ENCODE measurements at regions not wholly inside any gene's neighbourhood (a gene's known extent, or its start where the extent isn't known, plus 50 kb on each side); places are given as distances from the start of the nearest gene placed in this dataset.

DNA sequence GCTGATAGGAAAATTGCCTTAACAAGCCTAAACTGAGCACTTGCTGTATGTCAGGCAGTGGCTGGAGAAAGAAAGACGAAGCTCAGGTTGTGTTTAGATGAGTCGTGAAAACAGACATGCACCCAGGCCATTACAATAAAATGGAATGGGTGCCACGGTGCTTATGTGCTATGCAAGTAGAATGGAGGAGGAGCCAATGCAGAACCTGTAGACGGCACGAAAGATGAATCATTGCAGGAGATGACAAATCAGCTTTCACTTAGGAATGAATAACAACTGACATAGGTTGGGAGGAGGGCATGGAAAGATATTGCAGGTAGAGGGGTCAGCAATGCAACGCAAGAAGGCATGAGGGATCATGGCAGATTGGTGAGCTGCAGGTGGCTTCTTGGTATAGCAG is 61.2 kb upstream of the ARHGAP21 start:
- DNase-seq (no peak), ATAC-seq (ENCODE audit: low FRiP score in 2 of 2) (no peak)
- no peak overlapping the region for H3K27ac ChIP-seq
- no peak overlapping the region for H3K4me3 ChIP-seq
- no peaks in the 10 kb centered on the region for H3K9me3 ChIP-seq
- no peaks in the 10 kb centered on the region for H3K4me1 ChIP-seq
- no peaks in the 10 kb centered on the region for H3K27me3 ChIP-seq
- 89 to 90% methylated on average over 6 of the region's 6 CpGs for WGBS, 2 donors
- no peaks in the 10 kb centered on the region for H3K36me3 ChIP-seq
- TF ChIP-seq POLR2AphosphoS5 (IDR thresholded peaks at IDR 0.05), result no peak
- TF ChIP-seq POLR2A (IDR thresholded peaks at IDR 0.05), result no peak
- no peak for TF ChIP-seq EP300 (IDR thresholded peaks at IDR 0.05)
- TF ChIP-seq, protein P1, sequence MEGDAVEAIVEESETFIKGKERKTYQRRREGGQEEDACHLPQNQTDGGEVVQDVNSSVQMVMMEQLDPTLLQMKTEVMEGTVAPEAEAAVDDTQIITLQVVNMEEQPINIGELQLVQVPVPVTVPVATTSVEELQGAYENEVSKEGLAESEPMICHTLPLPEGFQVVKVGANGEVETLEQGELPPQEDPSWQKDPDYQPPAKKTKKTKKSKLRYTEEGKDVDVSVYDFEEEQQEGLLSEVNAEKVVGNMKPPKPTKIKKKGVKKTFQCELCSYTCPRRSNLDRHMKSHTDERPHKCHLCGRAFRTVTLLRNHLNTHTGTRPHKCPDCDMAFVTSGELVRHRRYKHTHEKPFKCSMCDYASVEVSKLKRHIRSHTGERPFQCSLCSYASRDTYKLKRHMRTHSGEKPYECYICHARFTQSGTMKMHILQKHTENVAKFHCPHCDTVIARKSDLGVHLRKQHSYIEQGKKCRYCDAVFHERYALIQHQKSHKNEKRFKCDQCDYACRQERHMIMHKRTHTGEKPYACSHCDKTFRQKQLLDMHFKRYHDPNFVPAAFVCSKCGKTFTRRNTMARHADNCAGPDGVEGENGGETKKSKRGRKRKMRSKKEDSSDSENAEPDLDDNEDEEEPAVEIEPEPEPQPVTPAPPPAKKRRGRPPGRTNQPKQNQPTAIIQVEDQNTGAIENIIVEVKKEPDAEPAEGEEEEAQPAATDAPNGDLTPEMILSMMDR (IDR thresholded peaks at IDR 0.05), result no peak

DNA sequence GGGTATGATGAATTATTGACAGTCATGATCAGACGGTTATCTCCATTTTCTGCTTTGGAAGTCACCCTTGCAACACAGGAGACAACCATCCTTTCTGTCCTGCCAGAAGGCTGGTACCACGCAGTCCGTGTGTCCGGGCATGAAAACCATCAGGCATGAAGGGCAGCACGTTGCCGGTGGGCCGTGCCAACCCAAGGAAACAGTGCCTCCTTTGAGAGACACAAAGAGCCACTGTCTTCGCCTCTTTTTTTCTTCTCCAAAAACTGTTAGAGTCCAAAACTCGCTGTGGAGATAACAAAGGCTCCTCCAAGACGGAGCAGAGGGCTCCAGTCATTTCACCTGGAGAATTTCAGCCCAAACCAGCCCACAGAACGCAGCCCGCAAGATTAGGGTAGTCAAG is 60.4 kb upstream of the ARHGAP21 start:
- Histone ChIP-seq H3K36me3 (no peaks in the 10 kb centered on the region), H3K27ac (no peak overlapping the region), H3K9me3 (no peaks in the 10 kb centered on the region), H3K27me3 (no peaks in the 10 kb centered on the region), H3K4me3 (no peak overlapping the region), H3K4me1 (no peaks in the 10 kb centered on the region)
- TF ChIP-seq POLR2AphosphoS5 (IDR thresholded peaks at IDR 0.05), result no peak
- no peak for TF ChIP-seq EP300 (IDR thresholded peaks at IDR 0.05)
- TF ChIP-seq, protein P1 (IDR thresholded peaks at IDR 0.05), result no peak
- TF ChIP-seq POLR2A (IDR thresholded peaks at IDR 0.05), result no peak
- ATAC-seq (ENCODE audit: low FRiP score in 2 of 2), result no peak
- WGBS, 2 donors, result 91 to 92% methylated on average over 12 of the region's 12 CpGs
- DNase-seq, result no peak

DNA sequence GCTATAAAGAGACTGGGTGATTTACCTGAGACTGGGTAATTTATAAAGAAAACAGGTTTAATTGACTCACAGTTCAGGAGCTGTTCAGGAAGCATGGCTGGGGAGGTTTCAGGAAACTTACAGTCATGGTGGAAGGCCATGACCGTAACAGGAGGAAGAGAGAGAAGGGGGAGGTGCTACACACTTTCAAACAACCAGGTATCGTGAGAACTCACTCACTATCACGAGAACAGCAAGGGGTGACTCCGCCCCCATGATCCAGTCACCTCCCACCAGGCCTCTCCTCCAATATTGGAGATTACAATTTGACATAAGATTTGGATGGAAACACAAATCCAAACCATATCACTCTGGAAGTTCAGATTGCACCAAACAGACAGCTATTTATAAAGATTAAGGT is 59.8 kb upstream of the ARHGAP21 start:
- no peaks in the 10 kb centered on the region for H3K36me3 ChIP-seq
- TF ChIP-seq EP300 (IDR thresholded peaks at IDR 0.05) (no peak), POLR2AphosphoS5 (IDR thresholded peaks at IDR 0.05) (no peak), POLR2A (IDR thresholded peaks at IDR 0.05) (no peak)
- TF ChIP-seq, protein P1 (IDR thresholded peaks at IDR 0.05), result no peak
- DNase-seq, result no peak
- no peaks in the 10 kb centered on the region for H3K27me3 ChIP-seq
- ATAC-seq (ENCODE audit: low FRiP score in 2 of 2), result no peak
- H3K4me3 ChIP-seq, result no peak overlapping the region
- H3K9me3 ChIP-seq, result no peaks in the 10 kb centered on the region
- no peak overlapping the region for H3K27ac ChIP-seq
- H3K4me1 ChIP-seq, result no peaks in the 10 kb centered on the region
- WGBS, 2 donors, result 86 to 90% methylated on average over 4 of the region's 4 CpGs

DNA sequence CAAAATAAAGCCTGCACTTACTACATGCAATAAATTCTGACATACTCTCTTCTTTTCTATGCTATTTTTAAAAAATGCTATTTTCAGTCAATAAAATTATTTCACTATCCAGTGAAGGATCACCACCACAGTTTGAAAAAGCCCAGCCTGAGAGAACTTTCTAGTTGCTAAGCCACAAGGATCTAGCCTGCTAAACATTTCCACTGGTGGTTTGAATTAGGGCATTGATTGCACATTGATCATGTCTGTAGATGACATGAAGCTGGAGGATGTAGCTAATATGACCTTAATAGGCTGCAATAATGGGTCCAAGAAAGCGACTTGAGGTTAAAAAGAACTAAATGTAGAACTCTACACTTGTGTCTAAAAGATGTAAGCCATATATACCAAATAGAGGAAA is 56.0 kb upstream of the ARHGAP21 start:
- DNase-seq, result no peak
- no peaks in the 10 kb centered on the region for H3K27me3 ChIP-seq

DNA sequence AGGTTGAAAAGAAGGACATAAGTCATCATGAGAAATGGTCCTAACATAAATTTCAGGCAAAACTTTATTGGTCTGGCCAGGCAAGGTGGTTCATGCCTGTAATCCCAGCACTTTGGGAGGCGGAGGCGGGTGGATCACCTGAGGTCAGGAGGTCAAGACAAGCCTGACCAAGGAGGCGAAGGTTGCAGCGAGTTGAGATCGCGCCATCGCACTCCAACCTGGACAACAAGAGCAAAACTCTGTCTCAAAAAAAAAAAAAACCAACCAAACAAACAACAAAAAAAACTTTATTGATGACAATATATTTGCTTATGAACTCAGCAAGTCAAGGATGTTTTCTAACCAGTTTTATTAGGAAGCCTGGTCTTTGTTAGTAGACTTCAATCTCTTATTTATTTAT is 54.6 kb upstream of the ARHGAP21 start:
- ATAC-seq (ENCODE audit: low FRiP score in 2 of 2) (no peak), DNase-seq (no peak)
- Histone ChIP-seq H3K27me3 (no peaks in the 10 kb centered on the region), H3K4me1 (no peaks in the 10 kb centered on the region), H3K9me3 (no peaks in the 10 kb centered on the region), H3K36me3 (no peaks in the 10 kb centered on the region), H3K27ac (no peak overlapping the region), H3K4me3 (no peak overlapping the region)
- whole genome bisulfite sequencing, 2 donors, result 95 to 98% methylated on average over 7 of the region's 7 CpGs
- TF ChIP-seq, protein P1 (IDR thresholded peaks at IDR 0.05), result no peak
- TF ChIP-seq EP300 (IDR thresholded peaks at IDR 0.05), result no peak
- no peak for TF ChIP-seq POLR2AphosphoS5 (IDR thresholded peaks at IDR 0.05)
- no peak for TF ChIP-seq POLR2A (IDR thresholded peaks at IDR 0.05)

More for the DNA sequence above, 56.0 kb upstream of the ARHGAP21 start:
- ATAC-seq (ENCODE audit: low FRiP score in 2 of 2), result no peak
- Histone ChIP-seq H3K36me3 (no peaks in the 10 kb centered on the region), H3K4me1 (no peaks in the 10 kb centered on the region), H3K27ac (no peak overlapping the region), H3K4me3 (no peak overlapping the region), H3K9me3 (no peaks in the 10 kb centered on the region)
- WGBS, 2 donors, result 91 to 97% methylated on average over 1 of the region's 1 CpG
- TF ChIP-seq POLR2A (IDR thresholded peaks at IDR 0.05), result no peak
- TF ChIP-seq, protein P1 (IDR thresholded peaks at IDR 0.05), result no peak
- TF ChIP-seq EP300 (IDR thresholded peaks at IDR 0.05), result no peak
- TF ChIP-seq POLR2AphosphoS5 (IDR thresholded peaks at IDR 0.05), result no peak
